Epithelial cell of proximal tubule (primary cell): ENCODE measurements at regions not wholly inside any gene's neighbourhood (a gene's known extent, or its start where the extent isn't known, plus 50 kb on each side); places are given as distances from the start of the nearest gene placed in this dataset.

ENCODE experiments used
- DNase-seq: peaks from one replicate; pipeline ENCODE4 v3.0.0-alpha.2; 2011; ENCODE audit warnings: low read depth
- H3K4me3 ChIP-seq: 2 replicates; pipeline ENCODE4 v1.5.1; 2011; ENCODE audit warnings: low read depth, mild to moderate bottlenecking, low read length
- CTCF ChIP-seq: conservative IDR thresholded peaks from 2 replicates; pipeline ENCODE4 v1.5.1; 2012; ENCODE audit warnings: low read depth, mild to moderate bottlenecking, low read length

GRCh38 chr14:42335918-42336317 is 729.2 kb downstream of the LRFN5 start:
- no peak overlapping the region for H3K4me3 ChIP-seq
- no peak for TF ChIP-seq CTCF
- no peak for DNase-seq

- no peak for TF ChIP-seq CTCF
- no peak for DNase-seq
- no peak overlapping the region for H3K4me3 ChIP-seq
Observed at GRCh38 chr14:42334931-42335330, 728.3 kb downstream of the LRFN5 start.

GRCh38 chr14:42323426-42323825 is 716.8 kb downstream of the LRFN5 start:
- no peak for TF ChIP-seq CTCF
- H3K4me3 ChIP-seq, result no peak overlapping the region
- DNase-seq, result no peak

- no peak for DNase-seq
- no peak overlapping the region for H3K4me3 ChIP-seq
- no peak for TF ChIP-seq CTCF
Observed at GRCh38 chr14:42322531-42323284, 716.0 kb downstream of the LRFN5 start.

- TF ChIP-seq CTCF, result no peak
- H3K4me3 ChIP-seq, result no peak overlapping the region
- DNase-seq, result no peak
Observed at GRCh38 chr14:42319996-42320395, 713.3 kb downstream of the LRFN5 start.

- H3K4me3 ChIP-seq, result no peak overlapping the region
- no peak for DNase-seq
- no peak for TF ChIP-seq CTCF
Observed at GRCh38 chr14:42316693-42317092, 710.0 kb downstream of the LRFN5 start.

- DNase-seq, result no peak
- no peak for TF ChIP-seq CTCF
- no peak overlapping the region for H3K4me3 ChIP-seq
Observed at GRCh38 chr14:42311876-42312275, 705.2 kb downstream of the LRFN5 start.
